Body of pancreas (tissue), 4 donors: ENCODE measurements at regions not wholly inside any gene's neighbourhood (a gene's known extent, or its start where the extent isn't known, plus 50 kb on each side); places are given as distances from the start of the nearest gene placed in this dataset.

ENCODE experiments used
- ATAC-seq: fragments of 150-250 bp; one replicate; pipeline ENCODE4 v1.9.1; 2016
- DNase-seq, 4 donors: peaks; one replicate each; pipeline ENCODE4 v3.0.0-alpha.2; 2019
- H3K27ac ChIP-seq, 4 donors: fragments of 200-600 bp; sonication (generic); 1 replicate in 3 of 4; 2 replicates in 1 of 4; pipeline versions ENCODE4 v1.5.1 to v1.6.1; 2016 to 2019; ENCODE audit warnings: mild to moderate bottlenecking in 1 of 4, mixed read lengths in 1 of 4, moderate library complexity in 1 of 4
- H3K27me3 ChIP-seq, 2 donors: fragments of 200-600 bp; sonication (generic); one replicate each; pipeline ENCODE4 v1.6.0; 2016; ENCODE audit warnings: mild to moderate bottlenecking in 1 of 2
- H3K36me3 ChIP-seq, 2 donors: fragments of 200-600 bp; sonication (generic); replicated peaks in 1 of 2; 2 replicates each; pipeline ENCODE4 v1.5.1; 2016; ENCODE audit warnings: low read depth in 2 of 2; ENCODE audit not compliant: insufficient read depth in 1 of 2
- H3K4me1 ChIP-seq: fragments of 200-600 bp; sonication (generic); one replicate; pipeline ENCODE4 v1.6.0; 2016
- H3K4me3 ChIP-seq, 2 donors: fragments of 200-600 bp; sonication (generic); 1 replicate in 1 of 2; 2 replicates in 1 of 2; pipeline ENCODE4 v1.5.1; 2016 to 2019
- H3K9me3 ChIP-seq, 3 donors: fragments of 200-600 bp; sonication (generic); 1 replicate in 2 of 3; 2 replicates in 1 of 3; pipeline ENCODE4 v1.5.1; 2016
- CTCF ChIP-seq, 7 experiments: fragments of 450-650 bp in 4 of 7; fragments of 200-600 bp in 3 of 7; sonication (generic) in 3 of 7; IDR thresholded peaks; one replicate each; pipeline ENCODE4 v1.5.1; 2016 to 2019; ENCODE audit warnings: antibody characterized with exemption in 7 of 7
- POLR2A ChIP-seq, 3 donors: fragments of 450-650 bp; IDR thresholded peaks; one replicate each; pipeline ENCODE4 v1.6.1; 2016; ENCODE audit warnings: antibody characterized with exemption in 3 of 3, mild to moderate bottlenecking in 2 of 3
- WGBS, 2 donors: methylation state at CpG; one replicate each; pipeline ENCODE4 v1.1.5; 2017; 5-methylcytosine and 5-hydroxymethylcytosine counted together
- intact Hi-C: fragments of 100-400 bp; cut with DNase I; formaldehyde crosslinking; loops from one replicate; pipeline ENCODE4 v1.15.1; 2023

- H3K4me3 ChIP-seq, result no peak overlapping the region
- H3K36me3 ChIP-seq, result no peaks in the 10 kb centered on the region
- peaks cover 19% of the 10 kb centered on the region for H3K4me1 ChIP-seq
- DNase-seq (peak in 3 of 4 donors; percentile 5 to 27 (median 12)), ATAC-seq (peak; percentile 57)
- intact Hi-C loops, result no loop called here
- H3K27me3 ChIP-seq, result no peaks in the 10 kb centered on the region
- TF ChIP-seq POLR2A (IDR thresholded peaks at IDR 0.05) (no peak), CTCF (IDR thresholded peaks at IDR 0.05) (peak in 3 of 7 experiments; percentile 15 to 28 (median 18))
- no peak overlapping the region for H3K27ac ChIP-seq
- no peaks in the 10 kb centered on the region for H3K9me3 ChIP-seq
- WGBS, 2 donors, result 22 to 32% methylated on average over 13 of the region's 13 CpGs
Measured at GRCh38 chr13:106867249-106867648, 299.3 kb upstream of the ARGLU1 start.

- intact Hi-C loops, result no loop called here
- WGBS, 2 donors, result 36 to 39% methylated on average over 3 of the region's 3 CpGs
Measured at GRCh38 chr13:106865716-106866440, 297.9 kb upstream of the ARGLU1 start.

GRCh38 chr13:106859533-106859904 lies 291.6 kb upstream of the ARGLU1 start:
- 24 to 35% methylated on average over 4 of the region's 4 CpGs for WGBS, 2 donors
- H3K36me3 ChIP-seq, result no peaks in the 10 kb centered on the region

More at GRCh38 chr13:106865716-106866440, 297.9 kb upstream of the ARGLU1 start:
- Histone ChIP-seq H3K27ac (no peak overlapping the region), H3K4me1 (peaks cover 19% of the 10 kb centered on the region), H3K4me3 (no peak overlapping the region), H3K27me3 (no peaks in the 10 kb centered on the region), H3K9me3 (no peaks in the 10 kb centered on the region), H3K36me3 (no peaks in the 10 kb centered on the region)
- ATAC-seq (peak; percentile 79), DNase-seq (no peak)
- TF ChIP-seq CTCF (IDR thresholded peaks at IDR 0.05) (no peak), POLR2A (IDR thresholded peaks at IDR 0.05) (no peak)

GRCh38 chr13:106858903-106859532 lies 291.1 kb upstream of the ARGLU1 start:
- no peak for DNase-seq
- no peak overlapping the region for H3K4me3 ChIP-seq
- no peaks in the 10 kb centered on the region for H3K27me3 ChIP-seq
- ATAC-seq, result no peak
- no peak overlapping the region for H3K27ac ChIP-seq
- intact Hi-C loops, result no loop called here
- H3K9me3 ChIP-seq, result no peaks in the 10 kb centered on the region
- TF ChIP-seq POLR2A (IDR thresholded peaks at IDR 0.05), result no peak
- TF ChIP-seq CTCF (IDR thresholded peaks at IDR 0.05), result no peak
- no peaks in the 10 kb centered on the region for H3K36me3 ChIP-seq
- peaks cover 10% of the 10 kb centered on the region for H3K4me1 ChIP-seq
- WGBS, 2 donors, result 68 to 82% methylated on average over 12 of the region's 12 CpGs

More at GRCh38 chr13:106859533-106859904, 291.6 kb upstream of the ARGLU1 start:
- DNase-seq (no peak), ATAC-seq (peak; percentile 24)
- intact Hi-C loops, result no loop called here
- Histone ChIP-seq H3K27me3 (no peaks in the 10 kb centered on the region), H3K9me3 (no peaks in the 10 kb centered on the region), H3K4me3 (no peak overlapping the region), H3K4me1 (peaks cover 10% of the 10 kb centered on the region), H3K27ac (no peak overlapping the region)
- TF ChIP-seq CTCF (IDR thresholded peaks at IDR 0.05) (no peak), POLR2A (IDR thresholded peaks at IDR 0.05) (no peak)
